ENCODE measurements at regions not wholly inside any gene's neighbourhood (a gene's known extent, or its start where the extent isn't known, plus 50 kb on each side); places are given as distances from the start of the nearest gene placed in this dataset.
"Not testable (repeated sequence)": the region's sequence is repeated elsewhere in the genome, so short reads cannot be mapped to it uniquely, and the experiment has no call there.

DNA sequence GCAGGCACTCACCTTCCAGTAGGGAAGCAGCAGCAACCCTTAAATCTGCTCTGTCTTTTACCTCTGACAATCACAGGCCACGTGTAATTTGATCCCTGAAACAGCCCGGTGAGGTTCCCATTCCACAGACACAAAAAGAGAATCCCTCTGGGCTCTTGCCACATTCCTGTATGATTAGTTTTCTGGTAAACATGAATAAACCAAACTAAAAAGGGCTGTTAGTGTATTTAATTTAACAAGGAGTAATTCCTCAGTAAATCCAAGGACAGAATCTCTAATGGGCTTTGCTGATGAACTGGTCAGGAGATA, 186.9 kb downstream of the FAM43A start:
- DNase-seq (ENCODE audit: extremely low read depth, low read depth), result no peak
- TF ChIP-seq CTCF (IDR thresholded peaks at IDR 0.05; ENCODE audit: low read depth, low read length), result no peak

- not testable (repeated sequence) for DNase-seq (ENCODE audit: extremely low read depth, low read depth)
These were observed 187.8 kb downstream of the FAM43A start for GRCh38 chr3:194873474-194873873.

DNA sequence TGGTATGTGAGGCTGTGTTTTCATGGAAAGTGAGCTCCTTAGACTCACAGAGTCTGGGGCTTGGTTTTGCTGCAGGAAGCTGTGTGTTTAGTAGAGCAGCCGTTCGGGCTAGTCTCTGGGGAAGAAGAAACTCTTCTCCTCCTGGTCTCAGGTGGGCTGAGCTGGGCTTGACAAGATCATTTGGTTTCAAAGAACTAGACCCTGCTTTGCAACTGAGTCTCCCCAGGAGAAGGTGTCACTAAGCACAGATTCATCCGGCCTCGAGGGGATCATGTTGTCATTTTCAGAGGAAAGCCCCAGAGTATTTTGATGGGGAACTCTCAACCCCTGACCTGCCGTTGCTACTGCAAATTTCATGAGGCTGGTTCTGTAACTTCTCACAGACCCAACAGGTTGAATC, 188.5 kb downstream of the FAM43A start:
- TF ChIP-seq CTCF (IDR thresholded peaks at IDR 0.05; ENCODE audit: low read depth, low read length), result no peak

DNA sequence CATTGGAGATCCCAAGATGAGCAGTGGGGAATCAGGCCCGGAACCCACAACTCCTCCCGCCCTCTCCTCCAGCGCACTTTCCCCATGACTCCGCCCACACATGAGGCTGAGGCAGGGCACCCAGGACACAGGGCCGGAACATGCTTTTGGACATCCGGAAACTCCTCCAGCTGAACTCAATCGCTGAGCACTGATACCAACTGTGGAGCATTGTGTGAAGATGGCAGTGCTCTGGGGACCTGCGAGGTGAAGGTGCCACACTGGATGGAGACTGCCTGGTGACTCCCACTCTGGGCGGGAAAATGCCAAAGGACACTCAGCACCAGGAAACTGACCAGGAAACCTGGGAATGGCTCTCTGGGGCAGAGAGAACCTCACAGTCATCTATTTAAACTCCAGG, 189.1 kb downstream of the FAM43A start:
- DNase-seq (ENCODE audit: extremely low read depth, low read depth), result no peak
- no peak for TF ChIP-seq CTCF (IDR thresholded peaks at IDR 0.05; ENCODE audit: low read depth, low read length)

More for the DNA sequence above, 188.5 kb downstream of the FAM43A start:
- DNase-seq (ENCODE audit: extremely low read depth, low read depth), result no peak

DNA sequence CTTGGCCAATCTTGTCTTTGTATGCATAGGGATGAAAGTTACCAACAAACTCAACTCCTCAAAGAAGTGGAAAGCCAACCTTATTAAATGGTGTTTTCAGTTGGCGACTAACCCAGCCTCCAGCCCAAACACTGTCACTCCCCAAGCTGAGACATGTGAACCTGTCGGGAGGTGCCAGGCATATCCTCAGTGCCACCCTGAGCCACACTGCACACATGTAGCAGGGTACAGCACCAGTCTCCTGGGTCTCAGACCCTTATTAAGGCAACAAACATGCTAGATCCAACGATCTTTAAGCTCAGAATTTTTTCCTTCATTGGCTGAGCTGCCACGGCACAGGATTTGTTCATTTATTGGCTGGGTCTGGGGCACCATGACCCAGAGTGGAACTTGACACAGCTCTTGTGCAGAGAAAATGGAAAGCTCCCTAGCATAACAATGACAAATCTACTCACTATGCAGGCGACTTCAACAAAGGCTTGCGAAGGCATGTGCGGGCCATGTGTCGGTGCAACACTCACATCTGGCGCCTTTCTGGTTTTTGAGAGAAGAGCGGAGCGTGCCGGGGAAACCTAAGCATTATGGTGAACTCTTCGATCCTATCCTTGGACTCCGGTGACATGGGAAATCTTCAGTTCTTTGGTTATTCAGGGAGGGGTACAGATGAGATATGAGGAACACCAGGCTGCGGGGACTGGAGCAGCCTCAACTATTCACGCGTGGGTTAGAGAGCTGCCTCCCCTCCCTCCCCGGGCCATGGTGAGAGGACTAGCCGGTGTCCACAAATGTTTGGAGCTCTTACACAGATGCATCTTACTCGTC, 190.1 kb downstream of the FAM43A start:
- no peak for TF ChIP-seq CTCF (IDR thresholded peaks at IDR 0.05; ENCODE audit: low read depth, low read length)
- no peak for DNase-seq (ENCODE audit: extremely low read depth, low read depth)

DNA sequence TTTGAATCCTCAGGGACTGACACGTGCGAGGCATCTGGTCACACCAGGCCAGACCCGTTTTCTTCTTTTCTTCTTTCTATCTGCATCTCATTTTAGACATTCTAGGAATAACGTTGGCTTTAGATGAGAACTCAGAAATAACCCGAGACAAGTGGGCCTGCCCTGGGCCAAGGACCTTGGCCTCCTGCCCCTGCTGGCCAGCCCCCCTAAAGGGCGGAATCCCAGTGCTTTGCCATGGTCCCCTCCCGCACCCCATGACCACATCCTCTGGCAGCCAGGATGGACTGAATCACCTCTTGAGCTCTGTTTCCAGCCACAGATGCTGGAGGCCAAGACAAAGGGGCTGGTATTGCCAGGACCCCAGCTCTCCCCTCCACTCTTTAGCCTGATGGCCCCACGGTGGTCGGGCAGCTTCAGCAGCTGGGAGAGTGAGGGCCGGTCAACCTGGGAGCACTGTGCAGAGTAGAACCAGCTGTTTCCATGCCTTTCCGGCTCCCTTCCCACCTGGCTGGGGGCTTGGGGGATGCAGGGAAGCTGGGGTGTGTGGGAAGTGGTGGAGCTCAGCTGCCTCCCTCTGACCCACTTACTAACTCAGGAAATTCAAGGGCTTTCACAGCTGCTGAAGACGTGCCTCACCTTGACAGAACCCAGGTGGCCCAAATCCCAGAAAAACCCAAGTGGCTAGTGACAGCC, 190.9 kb downstream of the FAM43A start:
- DNase-seq (ENCODE audit: extremely low read depth, low read depth), result no peak
- no peak for TF ChIP-seq CTCF (IDR thresholded peaks at IDR 0.05; ENCODE audit: low read depth, low read length)

- no peak for TF ChIP-seq CTCF (IDR thresholded peaks at IDR 0.05; ENCODE audit: low read depth, low read length)
- DNase-seq (ENCODE audit: extremely low read depth, low read depth), result no peak
These were observed 191.8 kb downstream of the FAM43A start for GRCh38 chr3:194877291-194878119.

Data from AG09319 (cell line).